Upper lobe of left lung (tissue), 6 donors: ENCODE measurements at regions not wholly inside any gene's neighbourhood (a gene's known extent, or its start where the extent isn't known, plus 50 kb on each side); places are given as distances from the start of the nearest gene placed in this dataset.

Experiments used
- ATAC-seq, 2 donors: fragments of 200-7000 bp; cut with Tn5 transposase; one replicate each; pipeline ENCODE4 v1.9.1; 2022; ENCODE audit warnings: mild to moderate bottlenecking in 2 of 2, moderate library complexity in 2 of 2; ENCODE audit not compliant: low FRiP score in 2 of 2
- DNase-seq, 2 donors: peaks; one replicate each; pipeline ENCODE4 v3.0.0-alpha.2; 2019 to 2020
- H3K27ac ChIP-seq, 4 donors: fragments of 200-600 bp; sonication (generic); one replicate each; pipeline ENCODE4 v1.5.1; 2016 to 2019
- H3K27me3 ChIP-seq, 4 donors: fragments of 200-600 bp; sonication (generic); one replicate each; pipeline ENCODE4 v1.5.1; 2017 to 2019
- H3K36me3 ChIP-seq, 4 donors: fragments of 200-600 bp; sonication (generic); one replicate each; pipeline ENCODE4 v1.5.1; 2016 to 2019
- H3K4me1 ChIP-seq, 4 donors: fragments of 200-600 bp; sonication (generic); one replicate each; pipeline ENCODE4 v1.5.1; 2018 to 2019
- H3K4me3 ChIP-seq, 4 donors: fragments of 200-600 bp; sonication (generic); one replicate each; pipeline ENCODE4 v1.5.1; 2017 to 2019; ENCODE audit warnings: mild to moderate bottlenecking in 2 of 4, moderate library complexity in 1 of 4
- H3K9me3 ChIP-seq, 4 donors: fragments of 200-600 bp; sonication (generic); one replicate each; pipeline ENCODE4 v1.5.1; 2018 to 2019
- CTCF ChIP-seq, 6 experiments: fragments of 450-650 bp in 4 of 6; fragments of 200-600 bp in 2 of 6; sonication (generic) in 2 of 6; IDR thresholded peaks; one replicate each; pipeline ENCODE4 v1.5.1; 2016 to 2019; ENCODE audit warnings: antibody characterized with exemption in 6 of 6
- EP300 ChIP-seq, 4 donors: sonication (generic); formaldehyde crosslinking; IDR thresholded peaks; one replicate each; pipeline ENCODE4 v1.5.1; 2017; ENCODE audit warnings: antibody characterized with exemption in 4 of 4, control low read depth in 2 of 4
- POLR2A ChIP-seq, 4 donors: fragments of 450-650 bp; IDR thresholded peaks; one replicate each; pipeline ENCODE4 v1.5.1; 2016 to 2017; ENCODE audit warnings: antibody characterized with exemption in 4 of 4, mild to moderate bottlenecking in 2 of 4
- POLR2AphosphoS5 ChIP-seq, 2 donors: sonication (generic); formaldehyde crosslinking; IDR thresholded peaks; one replicate each; pipeline ENCODE4 v1.5.1; 2017; ENCODE audit warnings: antibody characterized with exemption in 2 of 2
- WGBS, 2 donors: methylation state at CpG; one replicate each; pipeline ENCODE4 v1.1.5; 2017 to 2018; 5-methylcytosine and 5-hydroxymethylcytosine counted together
- donor health status: DM: no; HTN: no; CAD: no; lungs with moderate emphysema.
- donor health status: DM: no; HTN: yes; CAD: no; lungs with severe emphysema.

GRCh38 chr5:138664276-138664943 lies 88.8 kb upstream of the CTNNA1 start:
- DNase-seq: no peak
- Histone ChIP-seq H3K27ac (no peak overlapping the region), H3K36me3 (no peaks in the 10 kb centered on the region), H3K27me3 (no peaks in the 10 kb centered on the region), H3K4me3 (no peak overlapping the region), H3K4me1 (peaks cover 0 to 7% (median 6%) of the 10 kb centered on the region in 4 donors), H3K9me3 (no peaks in the 10 kb centered on the region)
- WGBS, 2 donors: 75% methylated on average over 7 to 9 of the region's 9 CpGs
- ATAC-seq: no peak
- TF ChIP-seq EP300 (IDR thresholded peaks at IDR 0.05) (no peak), POLR2AphosphoS5 (IDR thresholded peaks at IDR 0.05) (no peak), POLR2A (IDR thresholded peaks at IDR 0.05) (no peak), CTCF (IDR thresholded peaks at IDR 0.05) (no peak)

GRCh38 chr5:138663561-138663960 lies 88.4 kb upstream of the HSPA9 start:
- Histone ChIP-seq H3K27ac (no peak overlapping the region), H3K4me1 (peaks cover 0 to 7% (median 6%) of the 10 kb centered on the region in 4 donors), H3K9me3 (no peaks in the 10 kb centered on the region), H3K4me3 (no peak overlapping the region), H3K27me3 (no peaks in the 10 kb centered on the region), H3K36me3 (no peaks in the 10 kb centered on the region)
- 66 to 69% methylated on average over 4 of the region's 4 CpGs for WGBS, 2 donors
- ATAC-seq (no peak), DNase-seq (no peak)
- no peak for TF ChIP-seq CTCF (IDR thresholded peaks at IDR 0.05)
- no peak for TF ChIP-seq POLR2A (IDR thresholded peaks at IDR 0.05)
- no peak for TF ChIP-seq EP300 (IDR thresholded peaks at IDR 0.05)
- no peak for TF ChIP-seq POLR2AphosphoS5 (IDR thresholded peaks at IDR 0.05)

- DNase-seq: no peak
- Histone ChIP-seq H3K4me1 (peaks cover 0 to 7% (median 6%) of the 10 kb centered on the region in 4 donors), H3K36me3 (no peaks in the 10 kb centered on the region), H3K9me3 (no peaks in the 10 kb centered on the region), H3K4me3 (no peak overlapping the region), H3K27me3 (no peaks in the 10 kb centered on the region), H3K27ac (no peak overlapping the region)
- peak; percentile 21 to 51 for ATAC-seq
- 49 to 61% methylated on average over 5 of the region's 5 CpGs for WGBS, 2 donors
- TF ChIP-seq POLR2A (IDR thresholded peaks at IDR 0.05) (no peak), POLR2AphosphoS5 (IDR thresholded peaks at IDR 0.05) (no peak), EP300 (IDR thresholded peaks at IDR 0.05) (no peak), CTCF (IDR thresholded peaks at IDR 0.05) (no peak)
Observed at GRCh38 chr5:138663009-138663408, 87.8 kb upstream of the HSPA9 start.

GRCh38 chr5:138662599-138662998 lies 87.4 kb upstream of the HSPA9 start:
- Histone ChIP-seq H3K27ac (no peak overlapping the region), H3K9me3 (no peaks in the 10 kb centered on the region), H3K4me1 (peaks cover 0 to 7% (median 6%) of the 10 kb centered on the region in 4 donors), H3K27me3 (no peaks in the 10 kb centered on the region), H3K36me3 (no peaks in the 10 kb centered on the region), H3K4me3 (no peak overlapping the region)
- DNase-seq (no peak), ATAC-seq (no peak)
- no peak for TF ChIP-seq CTCF (IDR thresholded peaks at IDR 0.05)
- no peak for TF ChIP-seq EP300 (IDR thresholded peaks at IDR 0.05)
- TF ChIP-seq POLR2AphosphoS5 (IDR thresholded peaks at IDR 0.05): no peak
- TF ChIP-seq POLR2A (IDR thresholded peaks at IDR 0.05): no peak
- 85 to 90% methylated on average over 6 of the region's 6 CpGs for WGBS, 2 donors

- peaks cover 0 to 7% (median 6%) of the 10 kb centered on the region in 4 donors for H3K4me1 ChIP-seq
- H3K4me3 ChIP-seq: no peak overlapping the region
- no peaks in the 10 kb centered on the region for H3K36me3 ChIP-seq
- no peak for ATAC-seq
- H3K9me3 ChIP-seq: no peaks in the 10 kb centered on the region
- WGBS, 2 donors: 40 to 58% methylated on average over 4 to 5 of the region's 5 CpGs
- H3K27me3 ChIP-seq: no peaks in the 10 kb centered on the region
- TF ChIP-seq EP300 (IDR thresholded peaks at IDR 0.05): no peak
- no peak for TF ChIP-seq POLR2AphosphoS5 (IDR thresholded peaks at IDR 0.05)
- no peak for TF ChIP-seq CTCF (IDR thresholded peaks at IDR 0.05)
- no peak for TF ChIP-seq POLR2A (IDR thresholded peaks at IDR 0.05)
- DNase-seq: no peak
- no peak overlapping the region for H3K27ac ChIP-seq
Observed at GRCh38 chr5:138661991-138662434, 86.8 kb upstream of the HSPA9 start.
